ENCODE measurements at regions not wholly inside any gene's neighbourhood (a gene's known extent, or its start where the extent isn't known, plus 50 kb on each side); places are given as distances from the start of the nearest gene placed in this dataset.

DNA sequence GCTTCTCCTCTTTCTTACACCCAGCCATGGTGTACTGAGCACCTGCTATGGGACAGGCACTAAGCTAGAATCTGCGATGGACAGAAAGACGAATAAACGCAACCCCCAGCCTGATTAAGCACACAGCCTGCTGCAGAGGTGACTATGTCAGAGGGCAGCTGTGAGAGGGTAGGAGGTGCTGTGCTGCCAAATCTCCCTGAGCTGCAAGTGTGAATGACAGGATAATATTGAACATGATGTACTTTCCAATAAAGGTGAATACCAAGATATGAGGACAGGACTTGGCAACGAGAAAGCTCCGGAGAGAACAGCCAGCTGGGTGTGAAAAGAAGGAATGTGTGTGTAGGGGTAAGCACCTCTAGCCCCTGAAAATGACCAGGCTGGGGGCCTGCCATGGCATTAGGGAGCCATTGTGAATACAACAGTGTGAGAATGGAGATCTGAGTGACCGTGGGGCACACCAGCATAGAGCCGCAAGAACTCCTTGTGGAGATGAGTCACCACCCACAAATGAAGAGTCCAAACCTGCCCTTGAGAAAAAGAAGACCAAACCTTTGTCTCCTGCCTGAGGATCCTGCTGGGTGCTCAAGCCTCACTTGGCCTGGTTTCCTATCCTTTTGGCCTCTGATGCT is 83.0 kb upstream of the ATF3 start:
- no peaks in the 10 kb centered on the region for H3F3A ChIP-seq (ENCODE audit: low read depth)
- H3K9me2 ChIP-seq (replicated peaks; ENCODE audit: low read depth, low read length), result no peaks in the 10 kb centered on the region
- H3K36me3 ChIP-seq (ENCODE audit: insufficient read depth, low read length), result no peaks in the 10 kb centered on the region
- H3K27me3 ChIP-seq (ENCODE audit: insufficient read depth, low read length, poor library complexity, severe bottlenecking), result no peaks in the 10 kb centered on the region
- H3K4me2 ChIP-seq (ENCODE audit: low read depth, low read length, poor library complexity, severe bottlenecking), result no peak overlapping the region
- H2AFZ ChIP-seq (ENCODE audit: low read length), result no peak overlapping the region
- no peaks in the 10 kb centered on the region for H3K79me2 ChIP-seq (ENCODE audit: insufficient read depth, low read length)
- no peak overlapping the region for H3K9ac ChIP-seq (ENCODE audit: low read depth, low read length, poor library complexity, severe bottlenecking)
- H4K20me1 ChIP-seq (ENCODE audit: insufficient read depth, low read length, poor library complexity, severe bottlenecking), result no peaks in the 10 kb centered on the region
- no peak overlapping the region for H3K4me3 ChIP-seq (ENCODE audit: low read length, poor library complexity, severe bottlenecking)
- H3K9me3 ChIP-seq (ENCODE audit: insufficient read depth, low read depth, low read length), result no peaks in the 10 kb centered on the region
- H3K4me1 ChIP-seq (ENCODE audit: insufficient read depth, low read length, poor library complexity, severe bottlenecking), result no peaks in the 10 kb centered on the region
- no peak for TF ChIP-seq EZH2phosphoT487 (IDR thresholded peaks at IDR 0.05; ENCODE audit: borderline replicate concordance)
- no peak for TF ChIP-seq CTCF (conservative IDR thresholded peaks at IDR 0.05; ENCODE audit: low read length)

- no peaks in the 10 kb centered on the region for H3K36me3 ChIP-seq (ENCODE audit: insufficient read depth, low read length)
- H2AFZ ChIP-seq (ENCODE audit: low read length), result no peak overlapping the region
- H3F3A ChIP-seq (ENCODE audit: low read depth), result no peaks in the 10 kb centered on the region
- H3K4me3 ChIP-seq (ENCODE audit: low read length, poor library complexity, severe bottlenecking), result no peak overlapping the region
- H3K27me3 ChIP-seq (ENCODE audit: insufficient read depth, low read length, poor library complexity, severe bottlenecking), result no peaks in the 10 kb centered on the region
- no peak overlapping the region for H3K9ac ChIP-seq (ENCODE audit: low read depth, low read length, poor library complexity, severe bottlenecking)
- no peaks in the 10 kb centered on the region for H3K9me2 ChIP-seq (replicated peaks; ENCODE audit: low read depth, low read length)
- H3K4me2 ChIP-seq (ENCODE audit: low read depth, low read length, poor library complexity, severe bottlenecking), result no peak overlapping the region
- no peaks in the 10 kb centered on the region for H4K20me1 ChIP-seq (ENCODE audit: insufficient read depth, low read length, poor library complexity, severe bottlenecking)
- H3K4me1 ChIP-seq (ENCODE audit: insufficient read depth, low read length, poor library complexity, severe bottlenecking), result no peaks in the 10 kb centered on the region
- H3K79me2 ChIP-seq (ENCODE audit: insufficient read depth, low read length), result no peaks in the 10 kb centered on the region
- no peak for TF ChIP-seq EZH2phosphoT487 (IDR thresholded peaks at IDR 0.05; ENCODE audit: borderline replicate concordance)
- H3K9me3 ChIP-seq (ENCODE audit: insufficient read depth, low read depth, low read length), result no peaks in the 10 kb centered on the region
Measured at GRCh38 chr1:212526111-212526491, 82.5 kb upstream of the ATF3 start.

DNA sequence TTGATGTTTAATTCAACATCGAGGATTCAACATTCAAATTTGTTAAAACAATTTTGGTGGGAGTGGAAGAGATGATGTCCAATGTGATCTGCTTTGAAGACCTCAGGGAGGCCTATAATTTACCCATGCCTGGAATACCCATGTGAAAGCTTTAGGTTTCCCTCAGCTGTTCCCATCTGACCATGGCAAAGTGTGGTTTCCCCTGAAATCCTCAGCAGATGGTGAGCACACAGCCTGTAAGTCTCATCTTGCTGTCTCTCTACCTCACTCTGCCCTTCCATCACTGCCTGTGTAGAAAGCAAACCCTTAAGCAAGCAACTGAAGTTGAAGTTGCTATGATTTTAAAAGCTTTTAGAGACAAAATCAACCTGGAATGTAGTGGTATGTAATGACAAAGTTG is 80.1 kb upstream of the ATF3 start:
- H3K36me3 ChIP-seq (ENCODE audit: insufficient read depth, low read length), result no peaks in the 10 kb centered on the region
- TF ChIP-seq EZH2phosphoT487 (IDR thresholded peaks at IDR 0.05; ENCODE audit: borderline replicate concordance), result no peak
- TF ChIP-seq CTCF (conservative IDR thresholded peaks at IDR 0.05; ENCODE audit: low read length), result no peak

DNA sequence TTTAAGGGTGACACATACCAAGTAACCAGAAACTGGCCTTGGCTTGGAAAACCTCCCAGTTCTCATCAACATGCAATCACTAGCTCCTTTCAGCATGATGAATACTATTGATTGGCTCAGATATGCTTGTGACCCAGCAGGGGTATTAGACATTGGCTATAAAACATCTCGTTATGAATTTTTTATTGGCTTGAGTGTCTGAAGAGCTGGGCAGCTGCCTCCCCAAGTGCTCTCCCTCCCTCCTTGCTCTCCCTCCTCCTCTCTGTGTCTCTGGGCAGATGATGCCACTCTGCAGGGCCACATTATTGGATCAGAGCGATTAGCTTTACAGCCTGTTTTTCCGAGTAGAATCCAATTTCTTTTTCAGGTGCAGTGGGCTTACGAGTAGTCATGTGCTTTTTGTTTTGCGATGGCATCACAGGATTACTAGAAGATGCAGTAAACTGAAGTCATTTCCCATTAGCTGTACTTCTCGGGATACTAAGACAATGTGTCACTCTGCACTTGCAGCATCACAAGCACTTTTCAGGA is 79.3 kb upstream of the ATF3 start:
- TF ChIP-seq CTCF (conservative IDR thresholded peaks at IDR 0.05; ENCODE audit: low read length), result no peak
- TF ChIP-seq EZH2phosphoT487 (IDR thresholded peaks at IDR 0.05; ENCODE audit: borderline replicate concordance), result no peak

More for the DNA sequence above, 80.1 kb upstream of the ATF3 start:
- Histone ChIP-seq H3K4me1 (ENCODE audit: insufficient read depth, low read length, poor library complexity, severe bottlenecking) (no peaks in the 10 kb centered on the region), H4K20me1 (ENCODE audit: insufficient read depth, low read length, poor library complexity, severe bottlenecking) (no peaks in the 10 kb centered on the region), H3K4me3 (ENCODE audit: low read length, poor library complexity, severe bottlenecking) (no peak overlapping the region), H2AFZ (ENCODE audit: low read length) (no peak overlapping the region), H3K9ac (ENCODE audit: low read depth, low read length, poor library complexity, severe bottlenecking) (no peak overlapping the region), H3K79me2 (ENCODE audit: insufficient read depth, low read length) (no peaks in the 10 kb centered on the region), H3K9me3 (ENCODE audit: insufficient read depth, low read depth, low read length) (no peaks in the 10 kb centered on the region), H3K4me2 (ENCODE audit: low read depth, low read length, poor library complexity, severe bottlenecking) (no peak overlapping the region), H3F3A (ENCODE audit: low read depth) (no peaks in the 10 kb centered on the region), H3K9me2 (replicated peaks; ENCODE audit: low read depth, low read length) (no peaks in the 10 kb centered on the region), H3K27me3 (ENCODE audit: insufficient read depth, low read length, poor library complexity, severe bottlenecking) (no peaks in the 10 kb centered on the region)

More for the DNA sequence above, 79.3 kb upstream of the ATF3 start:
- H3K27me3 ChIP-seq (ENCODE audit: insufficient read depth, low read length, poor library complexity, severe bottlenecking), result no peaks in the 10 kb centered on the region
- no peaks in the 10 kb centered on the region for H3K36me3 ChIP-seq (ENCODE audit: insufficient read depth, low read length)
- no peaks in the 10 kb centered on the region for H3K4me1 ChIP-seq (ENCODE audit: insufficient read depth, low read length, poor library complexity, severe bottlenecking)
- no peak overlapping the region for H3K4me2 ChIP-seq (ENCODE audit: low read depth, low read length, poor library complexity, severe bottlenecking)
- no peaks in the 10 kb centered on the region for H3K9me3 ChIP-seq (ENCODE audit: insufficient read depth, low read depth, low read length)
- no peak overlapping the region for H3K9ac ChIP-seq (ENCODE audit: low read depth, low read length, poor library complexity, severe bottlenecking)
- H3K79me2 ChIP-seq (ENCODE audit: insufficient read depth, low read length), result no peaks in the 10 kb centered on the region
- H3K4me3 ChIP-seq (ENCODE audit: low read length, poor library complexity, severe bottlenecking), result no peak overlapping the region
- no peaks in the 10 kb centered on the region for H3F3A ChIP-seq (ENCODE audit: low read depth)
- no peaks in the 10 kb centered on the region for H3K9me2 ChIP-seq (replicated peaks; ENCODE audit: low read depth, low read length)
- H4K20me1 ChIP-seq (ENCODE audit: insufficient read depth, low read length, poor library complexity, severe bottlenecking), result no peaks in the 10 kb centered on the region
- H2AFZ ChIP-seq (ENCODE audit: low read length), result no peak overlapping the region

Measured in Loucy (cell line).